ENCODE measurements at regions not wholly inside any gene's neighbourhood (a gene's known extent, or its start where the extent isn't known, plus 50 kb on each side); places are given as distances from the start of the nearest gene placed in this dataset.
"Not testable (repeated sequence)": the region's sequence is repeated elsewhere in the genome, so short reads cannot be mapped to it uniquely, and the experiment has no call there.

GRCh38 chr13:76296751-76297150 is 589.5 kb downstream of the KCTD12 start:
- Histone ChIP-seq H3K36me3 (no peaks in the 10 kb centered on the region), H3K4me1 (no peaks in the 10 kb centered on the region), H3K27ac (no peak overlapping the region), H3K4me3 (no peak overlapping the region), H3K9me3 (no peaks in the 10 kb centered on the region), H3K27me3 (no peaks in the 10 kb centered on the region)
- TF ChIP-seq CTCF (IDR thresholded peaks at IDR 0.05), result no peak
- no peak for TF ChIP-seq POLR2AphosphoS5 (IDR thresholded peaks at IDR 0.05; ENCODE audit: insufficient read depth in 1 of 2, low read depth in 1 of 2)
- TF ChIP-seq POLR2A (IDR thresholded peaks at IDR 0.05), result no peak
- intact Hi-C loops (cut with DNase I), result no loop called here
- no peak for DNase-seq (ENCODE audit: extremely low spot score in 2 of 2)

GRCh38 chr13:76295020-76295419 is 591.2 kb downstream of the KCTD12 start:
- H3K4me1 ChIP-seq; H3K27ac ChIP-seq; DNase-seq (ENCODE audit: extremely low spot score in 2 of 2); H3K27me3 ChIP-seq; H3K36me3 ChIP-seq; intact Hi-C loops (cut with DNase I); H3K4me3 ChIP-seq; H3K9me3 ChIP-seq: not testable (repeated sequence)

GRCh38 chr13:76293751-76294150 is 592.5 kb downstream of the KCTD12 start:
- Histone ChIP-seq H3K27ac (no peak overlapping the region), H3K9me3 (no peaks in the 10 kb centered on the region), H3K4me3 (no peak overlapping the region), H3K27me3 (no peaks in the 10 kb centered on the region), H3K4me1 (no peaks in the 10 kb centered on the region), H3K36me3 (no peaks in the 10 kb centered on the region)
- intact Hi-C loops (cut with DNase I), result no loop called here
- TF ChIP-seq POLR2A (IDR thresholded peaks at IDR 0.05), result no peak
- TF ChIP-seq CTCF (IDR thresholded peaks at IDR 0.05), result no peak
- no peak for TF ChIP-seq POLR2AphosphoS5 (IDR thresholded peaks at IDR 0.05; ENCODE audit: insufficient read depth in 1 of 2, low read depth in 1 of 2)
- DNase-seq (ENCODE audit: extremely low spot score in 2 of 2), result no peak

- Histone ChIP-seq H3K27ac (no peak overlapping the region), H3K27me3 (no peaks in the 10 kb centered on the region), H3K36me3 (no peaks in the 10 kb centered on the region), H3K4me1 (no peaks in the 10 kb centered on the region), H3K9me3 (no peaks in the 10 kb centered on the region), H3K4me3 (no peak overlapping the region)
- no peak for DNase-seq (ENCODE audit: extremely low spot score in 2 of 2)
- TF ChIP-seq CTCF (IDR thresholded peaks at IDR 0.05) (no peak), POLR2A (IDR thresholded peaks at IDR 0.05) (no peak), POLR2AphosphoS5 (IDR thresholded peaks at IDR 0.05; ENCODE audit: insufficient read depth in 1 of 2, low read depth in 1 of 2) (no peak)
- intact Hi-C loops (cut with DNase I), result no loop called here
Measured at GRCh38 chr13:76293346-76293745, 592.9 kb downstream of the KCTD12 start.

- Histone ChIP-seq H3K9me3 (no peaks in the 10 kb centered on the region), H3K4me1 (no peaks in the 10 kb centered on the region), H3K4me3 (no peak overlapping the region), H3K27me3 (no peaks in the 10 kb centered on the region), H3K27ac (no peak overlapping the region), H3K36me3 (no peaks in the 10 kb centered on the region)
- no peak for TF ChIP-seq POLR2A (IDR thresholded peaks at IDR 0.05)
- no peak for TF ChIP-seq POLR2AphosphoS5 (IDR thresholded peaks at IDR 0.05; ENCODE audit: insufficient read depth in 1 of 2, low read depth in 1 of 2)
- no peak for TF ChIP-seq CTCF (IDR thresholded peaks at IDR 0.05)
- no peak for DNase-seq (ENCODE audit: extremely low spot score in 2 of 2)
- intact Hi-C loops (cut with DNase I), result no loop called here
Measured at GRCh38 chr13:76292726-76293125, 593.5 kb downstream of the KCTD12 start.

GRCh38 chr13:76292031-76292430 is 594.2 kb downstream of the KCTD12 start:
- no peak overlapping the region for H3K4me3 ChIP-seq
- H3K4me1 ChIP-seq, result peaks cover 6% of the 10 kb centered on the region
- no peak overlapping the region for H3K27ac ChIP-seq
- no peak for TF ChIP-seq CTCF (IDR thresholded peaks at IDR 0.05)
- no peak for TF ChIP-seq POLR2AphosphoS5 (IDR thresholded peaks at IDR 0.05; ENCODE audit: insufficient read depth in 1 of 2, low read depth in 1 of 2)
- no peak for TF ChIP-seq POLR2A (IDR thresholded peaks at IDR 0.05)
- H3K9me3 ChIP-seq, result no peaks in the 10 kb centered on the region
- intact Hi-C loops (cut with DNase I), result no loop called here
- no peaks in the 10 kb centered on the region for H3K36me3 ChIP-seq
- no peak for DNase-seq (ENCODE audit: extremely low spot score in 2 of 2)
- H3K27me3 ChIP-seq, result no peaks in the 10 kb centered on the region
